Mesendoderm (in vitro differentiated cells): ENCODE measurements at regions not wholly inside any gene's neighbourhood (a gene's known extent, or its start where the extent isn't known, plus 50 kb on each side); places are given as distances from the start of the nearest gene placed in this dataset.

ENCODE experiments used
- DNase-seq: peaks from one replicate; pipeline ENCODE4 v3.0.0; 2013
- H2AK5ac ChIP-seq: 2 replicates; pipeline ENCODE4 v1.6.1; 2013; ENCODE audit warnings: low read length, inconsistent platforms
- H2BK120ac ChIP-seq: 2 replicates; pipeline ENCODE4 v1.6.1; 2013; ENCODE audit warnings: low read depth, mild to moderate bottlenecking, low read length, moderate library complexity, mixed read lengths
- H2BK15ac ChIP-seq: replicated peaks from 2 replicates; pipeline ENCODE4 v1.6.1; 2013; ENCODE audit warnings: low read depth, mild to moderate bottlenecking, moderate library complexity
- H2BK5ac ChIP-seq: 2 replicates; pipeline ENCODE4 v1.6.1; 2013; ENCODE audit warnings: low read length, inconsistent platforms
- H3K18ac ChIP-seq: 2 replicates; pipeline ENCODE4 v1.6.1; 2013; ENCODE audit warnings: mild to moderate bottlenecking, low read length, mixed read lengths
- H3K23ac ChIP-seq: one replicate; pipeline ENCODE4 v1.6.1; 2013; ENCODE audit warnings: low read length
- H3K27ac ChIP-seq: 2 replicates; pipeline ENCODE4 v1.5.1; 2013; ENCODE audit warnings: low read depth, mild to moderate bottlenecking, inconsistent platforms, low read length, moderate library complexity
- H3K27me3 ChIP-seq: 2 replicates; pipeline ENCODE4 v1.6.1; 2013; ENCODE audit warnings: low read length, control low read depth, mild to moderate bottlenecking, inconsistent platforms; ENCODE audit not compliant: insufficient read depth, poor library complexity
- H3K36me3 ChIP-seq: 2 replicates; pipeline ENCODE4 v1.6.1; 2013; ENCODE audit warnings: low read length, inconsistent platforms; ENCODE audit not compliant: control insufficient read depth, insufficient read depth
- H3K4ac ChIP-seq: one replicate; pipeline ENCODE4 v1.6.1; 2013; ENCODE audit warnings: low read depth, mild to moderate bottlenecking, low read length, moderate library complexity
- H3K4me1 ChIP-seq: 2 replicates; pipeline ENCODE4 v1.6.1; 2013; ENCODE audit warnings: low read depth, low read length, inconsistent platforms; ENCODE audit not compliant: control insufficient read depth
- H3K4me2 ChIP-seq: 2 replicates; pipeline ENCODE4 v1.6.1; 2013; ENCODE audit warnings: low read length
- H3K4me3 ChIP-seq: 2 replicates; pipeline ENCODE4 v1.5.1; 2013; ENCODE audit warnings: mild to moderate bottlenecking, low read length
- H3K56ac ChIP-seq: one replicate; pipeline ENCODE4 v1.6.1; 2013; ENCODE audit warnings: low read length
- H3K79me1 ChIP-seq: 2 replicates; pipeline ENCODE4 v1.6.1; 2013; ENCODE audit warnings: low read length, inconsistent platforms
- H3K79me2 ChIP-seq: 2 replicates; pipeline ENCODE4 v1.6.1; 2013; ENCODE audit warnings: mild to moderate bottlenecking, low read length; ENCODE audit not compliant: control insufficient read depth, insufficient read depth
- H3K9ac ChIP-seq: 2 replicates; pipeline ENCODE4 v1.6.1; 2013; ENCODE audit warnings: low read length, inconsistent platforms
- H4K5ac ChIP-seq: one replicate; pipeline ENCODE4 v1.6.1; 2013; ENCODE audit warnings: low read length
- H4K8ac ChIP-seq: one replicate; pipeline ENCODE4 v1.6.1; 2013; ENCODE audit warnings: low read depth, mild to moderate bottlenecking, control low read depth, low read length, moderate library complexity
- WGBS: extraction: QIAGEN DNeasy Blood & Tissue Kit; methylation state at CpG from one replicate; pipeline ENCODE4 v1.1.7; 2013; ENCODE audit warnings: low lambda C conversion rate, missing lambda C conversion rate; ENCODE audit not compliant: insufficient coverage; ENCODE audit errors: extremely low coverage; 5-methylcytosine and 5-hydroxymethylcytosine counted together

- no CpG with 5 or more reads among the region's 3 CpGs for WGBS
- Histone ChIP-seq H3K79me2 (no peaks in the 10 kb centered on the region), H3K18ac (no peak overlapping the region), H2BK120ac (no peak overlapping the region), H2BK15ac (no peak overlapping the region), H3K36me3 (no peaks in the 10 kb centered on the region), H2AK5ac (no peak overlapping the region), H2BK5ac (no peak overlapping the region), H3K56ac (no peak overlapping the region), H4K5ac (no peak overlapping the region), H3K9ac (no peak overlapping the region), H3K27ac (no peak overlapping the region), H3K27me3 (no peaks in the 10 kb centered on the region), H3K4me1 (no peaks in the 10 kb centered on the region), H3K79me1 (no peaks in the 10 kb centered on the region), H3K23ac (no peak overlapping the region), H3K4ac (no peak overlapping the region), H4K8ac (no peak overlapping the region), H3K4me3 (no peak overlapping the region), H3K4me2 (no peak overlapping the region)
- DNase-seq = no peak
Measured at GRCh38 chr18:65425366-65425765, 325.4 kb upstream of the CDH7 start.

GRCh38 chr18:65423776-65424175, 327.0 kb upstream of the CDH7 start:
- Histone ChIP-seq H3K23ac (no peak overlapping the region), H3K4me1 (no peaks in the 10 kb centered on the region), H4K5ac (no peak overlapping the region), H3K4me2 (no peak overlapping the region), H3K36me3 (no peaks in the 10 kb centered on the region), H3K4me3 (no peak overlapping the region), H3K9ac (no peak overlapping the region), H3K18ac (no peak overlapping the region), H3K79me1 (no peaks in the 10 kb centered on the region), H3K27ac (no peak overlapping the region), H3K79me2 (no peaks in the 10 kb centered on the region), H3K27me3 (no peaks in the 10 kb centered on the region), H2BK5ac (no peak overlapping the region), H2BK15ac (no peak overlapping the region), H2BK120ac (no peak overlapping the region), H2AK5ac (no peak overlapping the region), H3K56ac (no peak overlapping the region), H4K8ac (no peak overlapping the region), H3K4ac (no peak overlapping the region)
- WGBS = no CpG with 5 or more reads among the region's 4 CpGs
- no peak for DNase-seq

- Histone ChIP-seq H3K4me2 (no peak overlapping the region), H3K56ac (no peak overlapping the region), H3K27ac (no peak overlapping the region), H3K79me1 (no peaks in the 10 kb centered on the region), H3K27me3 (no peaks in the 10 kb centered on the region), H3K79me2 (no peaks in the 10 kb centered on the region), H3K4ac (no peak overlapping the region), H2BK15ac (no peak overlapping the region), H4K8ac (no peak overlapping the region), H3K4me3 (no peak overlapping the region), H2BK5ac (no peak overlapping the region), H3K18ac (no peak overlapping the region), H2AK5ac (no peak overlapping the region), H3K4me1 (no peaks in the 10 kb centered on the region), H3K9ac (no peak overlapping the region), H3K23ac (no peak overlapping the region), H3K36me3 (no peaks in the 10 kb centered on the region), H2BK120ac (no peak overlapping the region), H4K5ac (no peak overlapping the region)
- WGBS = no CpG with 5 or more reads among the region's 2 CpGs
- DNase-seq = no peak
Measured at GRCh38 chr18:65422544-65423136, 328.2 kb upstream of the CDH7 start.

GRCh38 chr18:65415098-65415497, 335.7 kb upstream of the CDH7 start:
- Histone ChIP-seq H2AK5ac (no peak overlapping the region), H2BK5ac (no peak overlapping the region), H3K36me3 (no peaks in the 10 kb centered on the region), H2BK15ac (no peak overlapping the region), H3K4me3 (no peak overlapping the region), H3K79me2 (no peaks in the 10 kb centered on the region), H4K8ac (no peak overlapping the region), H3K4me1 (no peaks in the 10 kb centered on the region), H3K79me1 (no peaks in the 10 kb centered on the region), H2BK120ac (no peak overlapping the region), H3K56ac (no peak overlapping the region), H3K4ac (no peak overlapping the region), H3K9ac (no peak overlapping the region), H3K23ac (no peak overlapping the region), H4K5ac (no peak overlapping the region), H3K27ac (no peak overlapping the region), H3K4me2 (no peak overlapping the region), H3K27me3 (no peaks in the 10 kb centered on the region), H3K18ac (no peak overlapping the region)
- DNase-seq = peak; percentile 65

- Histone ChIP-seq H3K4me2 (no peak overlapping the region), H2AK5ac (no peak overlapping the region), H3K23ac (no peak overlapping the region), H3K79me2 (no peaks in the 10 kb centered on the region), H2BK5ac (no peak overlapping the region), H3K27ac (no peak overlapping the region), H3K56ac (no peak overlapping the region), H3K18ac (no peak overlapping the region), H2BK120ac (no peak overlapping the region), H3K4me1 (no peaks in the 10 kb centered on the region), H3K79me1 (no peaks in the 10 kb centered on the region), H3K9ac (no peak overlapping the region), H3K36me3 (no peaks in the 10 kb centered on the region), H4K8ac (no peak overlapping the region), H3K4ac (no peak overlapping the region), H2BK15ac (no peak overlapping the region), H3K27me3 (no peaks in the 10 kb centered on the region), H4K5ac (no peak overlapping the region), H3K4me3 (no peak overlapping the region)
- no peak for DNase-seq
- no CpG with 5 or more reads among the region's 1 CpG for WGBS
Measured at GRCh38 chr18:65414501-65414900, 336.3 kb upstream of the CDH7 start.

GRCh38 chr18:65411061-65411460, 339.8 kb upstream of the CDH7 start:
- Histone ChIP-seq H3K27me3 (no peaks in the 10 kb centered on the region), H3K79me2 (no peaks in the 10 kb centered on the region), H3K4me3 (no peak overlapping the region), H3K23ac (no peak overlapping the region), H2BK15ac (no peak overlapping the region), H3K18ac (no peak overlapping the region), H2AK5ac (no peak overlapping the region), H3K56ac (no peak overlapping the region), H4K5ac (no peak overlapping the region), H3K4me2 (no peak overlapping the region), H3K36me3 (no peaks in the 10 kb centered on the region), H2BK5ac (no peak overlapping the region), H3K79me1 (no peaks in the 10 kb centered on the region), H3K9ac (no peak overlapping the region), H4K8ac (no peak overlapping the region), H2BK120ac (no peak overlapping the region), H3K4me1 (no peaks in the 10 kb centered on the region), H3K27ac (no peak overlapping the region), H3K4ac (no peak overlapping the region)
- DNase-seq = no peak
- WGBS = no CpG with 5 or more reads among the region's 1 CpG
